K562 (cell line): ENCODE measurements at regions not wholly inside any gene's neighbourhood (a gene's known extent, or its start where the extent isn't known, plus 50 kb on each side); places are given as distances from the start of the nearest gene placed in this dataset.

Experiments used
- PHF20 ChIP-seq: fragments of 450-650 bp; IDR thresholded peaks from 2 replicates; pipeline ENCODE4 v1.6.1; 2018; ENCODE audit not compliant: partially characterized antibody
- PRMT5 ChIP-seq: sonication (generic); formaldehyde crosslinking; IDR thresholded peaks from 2 replicates; pipeline ENCODE4 v1.5.0; 2020; ENCODE audit warnings: missing genetic modification reagents
- RBM22 ChIP-seq: fragments of 200-400 bp; formaldehyde crosslinking; IDR thresholded peaks from 2 replicates; pipeline ENCODE4 v1.6.1; 2018; ENCODE audit warnings: low read length, low read depth; ENCODE audit not compliant: poor library complexity, severe bottlenecking
- SMARCE1 ChIP-seq: fragments of 450-650 bp; IDR thresholded peaks from 2 replicates; pipeline ENCODE4 v1.7.1; 2016; ENCODE audit warnings: mild to moderate bottlenecking
- TF ChIP-seq, protein P1 (sequence below): fragments of 450-650 bp; IDR thresholded peaks from 2 replicates; pipeline ENCODE4 v1.6.1; 2018; ENCODE audit warnings: mild to moderate bottlenecking, low read depth; ENCODE audit not compliant: partially characterized antibody
- TF ChIP-seq, protein P2 (sequence below): fragments of 250-450 bp; sonication (Bioruptor Pico); IDR thresholded peaks from 2 replicates; pipeline ENCODE4 v1.8.0; 2021; ENCODE audit warnings: moderate library complexity, mild to moderate bottlenecking, inconsistent platforms
- TF ChIP-seq, protein P3 (sequence below): sonication (generic); formaldehyde crosslinking; IDR thresholded peaks from 2 replicates; pipeline ENCODE4 v1.8.0; 2022; ENCODE audit warnings: missing genetic modification reagents, mild to moderate bottlenecking, borderline replicate concordance
- TF ChIP-seq, protein P4 (sequence below): fragments of 250-450 bp; sonication (Bioruptor Pico); IDR thresholded peaks from 2 replicates; pipeline ENCODE4 v1.5.0; 2022; ENCODE audit warnings: mild to moderate bottlenecking

DNA sequence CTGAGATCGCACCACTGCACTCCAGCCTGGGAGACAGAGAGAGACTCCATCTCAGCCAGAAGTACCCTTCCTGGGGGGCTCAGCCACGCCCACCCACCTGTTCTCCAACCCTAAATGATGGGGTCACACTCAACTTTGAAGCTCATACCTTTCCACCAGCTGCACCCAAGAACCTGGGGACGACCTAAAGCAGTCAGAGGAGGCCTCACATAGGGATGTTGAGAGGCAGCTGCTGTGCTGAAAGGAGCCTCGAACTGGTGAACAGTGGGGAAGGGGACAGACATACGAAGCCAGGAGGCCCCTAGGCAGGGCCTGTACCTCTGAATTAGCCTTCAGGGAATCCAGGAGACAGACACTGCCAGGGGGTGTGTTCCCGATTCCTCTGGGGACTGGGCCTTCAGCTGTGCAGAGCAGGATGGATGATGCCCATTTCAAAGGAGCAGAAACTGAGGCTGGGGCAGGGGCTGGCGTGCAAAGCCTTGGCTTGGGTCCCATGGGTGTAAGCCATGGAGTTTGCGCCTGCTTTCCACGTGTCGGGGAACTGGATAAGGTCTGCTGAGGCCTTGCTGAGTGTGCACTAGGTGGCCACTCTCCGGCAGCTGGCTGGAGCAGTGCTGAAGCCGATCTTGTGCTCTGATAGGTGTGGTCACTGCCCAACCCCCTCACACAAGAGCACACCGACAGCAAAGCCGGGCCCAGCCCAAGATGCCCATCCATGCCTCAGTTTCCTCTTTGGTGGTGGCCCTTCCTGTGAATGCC is 130.8 kb downstream of the CPZ start (continued):
- TF ChIP-seq, protein P1, sequence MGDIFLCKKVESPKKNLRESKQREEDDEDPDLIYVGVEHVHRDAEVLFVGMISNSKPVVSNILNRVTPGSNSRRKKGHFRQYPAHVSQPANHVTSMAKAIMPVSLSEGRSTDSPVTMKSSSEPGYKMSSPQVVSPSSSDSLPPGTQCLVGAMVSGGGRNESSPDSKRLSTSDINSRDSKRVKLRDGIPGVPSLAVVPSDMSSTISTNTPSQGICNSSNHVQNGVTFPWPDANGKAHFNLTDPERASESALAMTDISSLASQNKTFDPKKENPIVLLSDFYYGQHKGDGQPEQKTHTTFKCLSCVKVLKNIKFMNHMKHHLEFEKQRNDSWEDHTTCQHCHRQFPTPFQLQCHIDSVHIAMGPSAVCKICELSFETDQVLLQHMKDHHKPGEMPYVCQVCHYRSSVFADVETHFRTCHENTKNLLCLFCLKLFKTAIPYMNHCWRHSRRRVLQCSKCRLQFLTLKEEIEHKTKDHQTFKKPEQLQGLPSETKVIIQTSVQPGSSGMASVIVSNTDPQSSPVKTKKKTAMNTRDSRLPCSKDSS: no peak
- TF ChIP-seq, protein P2, sequence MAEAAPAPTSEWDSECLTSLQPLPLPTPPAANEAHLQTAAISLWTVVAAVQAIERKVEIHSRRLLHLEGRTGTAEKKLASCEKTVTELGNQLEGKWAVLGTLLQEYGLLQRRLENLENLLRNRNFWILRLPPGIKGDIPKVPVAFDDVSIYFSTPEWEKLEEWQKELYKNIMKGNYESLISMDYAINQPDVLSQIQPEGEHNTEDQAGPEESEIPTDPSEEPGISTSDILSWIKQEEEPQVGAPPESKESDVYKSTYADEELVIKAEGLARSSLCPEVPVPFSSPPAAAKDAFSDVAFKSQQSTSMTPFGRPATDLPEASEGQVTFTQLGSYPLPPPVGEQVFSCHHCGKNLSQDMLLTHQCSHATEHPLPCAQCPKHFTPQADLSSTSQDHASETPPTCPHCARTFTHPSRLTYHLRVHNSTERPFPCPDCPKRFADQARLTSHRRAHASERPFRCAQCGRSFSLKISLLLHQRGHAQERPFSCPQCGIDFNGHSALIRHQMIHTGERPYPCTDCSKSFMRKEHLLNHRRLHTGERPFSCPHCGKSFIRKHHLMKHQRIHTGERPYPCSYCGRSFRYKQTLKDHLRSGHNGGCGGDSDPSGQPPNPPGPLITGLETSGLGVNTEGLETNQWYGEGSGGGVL (CRISPR knock-in tag): no peak
- no peak for TF ChIP-seq RBM22
- TF ChIP-seq PRMT5: no peak
- TF ChIP-seq, protein P3, sequence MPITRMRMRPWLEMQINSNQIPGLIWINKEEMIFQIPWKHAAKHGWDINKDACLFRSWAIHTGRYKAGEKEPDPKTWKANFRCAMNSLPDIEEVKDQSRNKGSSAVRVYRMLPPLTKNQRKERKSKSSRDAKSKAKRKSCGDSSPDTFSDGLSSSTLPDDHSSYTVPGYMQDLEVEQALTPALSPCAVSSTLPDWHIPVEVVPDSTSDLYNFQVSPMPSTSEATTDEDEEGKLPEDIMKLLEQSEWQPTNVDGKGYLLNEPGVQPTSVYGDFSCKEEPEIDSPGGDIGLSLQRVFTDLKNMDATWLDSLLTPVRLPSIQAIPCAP (CRISPR knock-in tag): no peak
- TF ChIP-seq, protein P4, sequence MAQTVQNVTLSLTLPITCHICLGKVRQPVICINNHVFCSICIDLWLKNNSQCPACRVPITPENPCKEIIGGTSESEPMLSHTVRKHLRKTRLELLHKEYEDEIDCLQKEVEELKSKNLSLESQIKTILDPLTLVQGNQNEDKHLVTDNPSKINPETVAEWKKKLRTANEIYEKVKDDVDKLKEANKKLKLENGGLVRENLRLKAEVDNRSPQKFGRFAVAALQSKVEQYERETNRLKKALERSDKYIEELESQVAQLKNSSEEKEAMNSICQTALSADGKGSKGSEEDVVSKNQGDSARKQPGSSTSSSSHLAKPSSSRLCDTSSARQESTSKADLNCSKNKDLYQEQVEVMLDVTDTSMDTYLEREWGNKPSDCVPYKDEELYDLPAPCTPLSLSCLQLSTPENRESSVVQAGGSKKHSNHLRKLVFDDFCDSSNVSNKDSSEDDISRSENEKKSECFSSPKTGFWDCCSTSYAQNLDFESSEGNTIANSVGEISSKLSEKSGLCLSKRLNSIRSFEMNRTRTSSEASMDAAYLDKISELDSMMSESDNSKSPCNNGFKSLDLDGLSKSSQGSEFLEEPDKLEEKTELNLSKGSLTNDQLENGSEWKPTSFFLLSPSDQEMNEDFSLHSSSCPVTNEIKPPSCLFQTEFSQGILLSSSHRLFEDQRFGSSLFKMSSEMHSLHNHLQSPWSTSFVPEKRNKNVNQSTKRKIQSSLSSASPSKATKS (CRISPR knock-in tag): no peak
- TF ChIP-seq SMARCE1: no peak
- TF ChIP-seq PHF20: no peak
